ENCODE measurements at regions not wholly inside any gene's neighbourhood (a gene's known extent, or its start where the extent isn't known, plus 50 kb on each side); places are given as distances from the start of the nearest gene placed in this dataset.

- no peak for DNase-seq (ENCODE audit: low read depth in 2 of 2)
- H3K4me3 ChIP-seq (replicated peaks in 1 of 2; ENCODE audit: low read depth in 2 of 2, low read length in 2 of 2): no peak overlapping the region
- TF ChIP-seq CTCF (IDR thresholded peaks at IDR 0.05; ENCODE audit: low read depth, low read length): no peak
Measured at GRCh38 chr18:38826247-38826646, 1260.6 kb upstream of the CELF4 start.

- H3K4me3 ChIP-seq (replicated peaks in 1 of 2; ENCODE audit: low read depth in 2 of 2, low read length in 2 of 2): no peak overlapping the region
- no peak for TF ChIP-seq CTCF (IDR thresholded peaks at IDR 0.05; ENCODE audit: low read depth, low read length)
- DNase-seq (ENCODE audit: low read depth in 2 of 2): no peak
Measured at GRCh38 chr18:38811209-38811608, 1245.6 kb upstream of the CELF4 start.

- no peak for DNase-seq (ENCODE audit: low read depth in 2 of 2)
- H3K4me3 ChIP-seq (replicated peaks in 1 of 2; ENCODE audit: low read depth in 2 of 2, low read length in 2 of 2): no peak overlapping the region
- no peak for TF ChIP-seq CTCF (IDR thresholded peaks at IDR 0.05; ENCODE audit: low read depth, low read length)
Measured at GRCh38 chr18:38810789-38811188, 1245.2 kb upstream of the CELF4 start.

GRCh38 chr18:38807915-38808314 is 1242.3 kb upstream of the CELF4 start:
- no peak for DNase-seq (ENCODE audit: low read depth in 2 of 2)
- H3K4me3 ChIP-seq (replicated peaks in 1 of 2; ENCODE audit: low read depth in 2 of 2, low read length in 2 of 2): no peak overlapping the region
- no peak for TF ChIP-seq CTCF (IDR thresholded peaks at IDR 0.05; ENCODE audit: low read depth, low read length)

- H3K4me3 ChIP-seq (replicated peaks in 1 of 2; ENCODE audit: low read depth in 2 of 2, low read length in 2 of 2): no peak overlapping the region
- TF ChIP-seq CTCF (IDR thresholded peaks at IDR 0.05; ENCODE audit: low read depth, low read length): no peak
- no peak for DNase-seq (ENCODE audit: low read depth in 2 of 2)
Measured at GRCh38 chr18:38805256-38805655, 1239.7 kb upstream of the CELF4 start.

- no peak for TF ChIP-seq CTCF (IDR thresholded peaks at IDR 0.05; ENCODE audit: low read depth, low read length)
- H3K4me3 ChIP-seq (replicated peaks in 1 of 2; ENCODE audit: low read depth in 2 of 2, low read length in 2 of 2): no peak overlapping the region
- DNase-seq (ENCODE audit: low read depth in 2 of 2): no peak
Measured at GRCh38 chr18:38801640-38802039, 1236.0 kb upstream of the CELF4 start.

- TF ChIP-seq CTCF (IDR thresholded peaks at IDR 0.05; ENCODE audit: low read depth, low read length): no peak
- no peak for DNase-seq (ENCODE audit: low read depth in 2 of 2)
- no peak overlapping the region for H3K4me3 ChIP-seq (replicated peaks in 1 of 2; ENCODE audit: low read depth in 2 of 2, low read length in 2 of 2)
Measured at GRCh38 chr18:38796762-38797161, 1231.2 kb upstream of the CELF4 start.
